RWPE1 (cell line): ENCODE measurements at regions not wholly inside any gene's neighbourhood (a gene's known extent, or its start where the extent isn't known, plus 50 kb on each side); places are given as distances from the start of the nearest gene placed in this dataset.
"Not testable (repeated sequence)": the region's sequence is repeated elsewhere in the genome, so short reads cannot be mapped to it uniquely, and the experiment has no call there.

Experiments
- CTCF ChIA-PET: fragments of 350-600 bp; sonication (Branson Sonifier 250); formaldehyde crosslinking; extraction: SDS; loops from one replicate; lab custom pipeline; 2021; lab: Yijun Ruan, JAX
- POLR2A ChIA-PET: fragments of 400-600 bp; formaldehyde crosslinking; extraction: SDS; loops from one replicate; lab custom pipeline; 2020; ENCODE audit warnings: antibody characterized with exemption; ENCODE audit not compliant: low non-redundant PET; lab: Yijun Ruan, JAX
- DNase-seq: peaks from one replicate; pipeline ENCODE4 v3.0.0; 2012; ENCODE audit warnings: low spot score
- H3K27ac ChIP-seq: fragments of 450-650 bp; 2 replicates; pipeline ENCODE4 v1.5.1; 2017
- CTCF ChIP-seq: fragments of 450-650 bp; conservative IDR thresholded peaks from 2 replicates; pipeline ENCODE4 v1.5.1; 2017; ENCODE audit warnings: low read depth, mild to moderate bottlenecking

GRCh38 chr19:30812099-30812678 lies 440.0 kb downstream of the ZNF536 start:
- ChIA-PET CTCF (interaction anchor here (0.5 to 0.9 kb wide), 3 partner anchors 145 to 1489 kb away, joined by 3 to 6 read pairs (median 3); no protein-coding TSS in a partner anchor), POLR2A (interaction anchor here (0.6 kb wide), 1 partner anchor 37 kb away, joined by 4 read pairs; no protein-coding TSS in a partner anchor)
- no peak for DNase-seq
- H3K27ac ChIP-seq, result no peak overlapping the region
- no peak for TF ChIP-seq CTCF

GRCh38 chr19:30811397-30812098 lies 439.4 kb downstream of the ZNF536 start:
- CTCF ChIA-PET, result interaction anchor here (0.8 to 0.9 kb wide), 2 partner anchors 12 to 145 kb away, joined by 3 read pairs; no protein-coding TSS in a partner anchor
- no peak overlapping the region for H3K27ac ChIP-seq
- POLR2A ChIA-PET, result no interaction called here
- no peak for DNase-seq
- TF ChIP-seq CTCF, result no peak

DNA sequence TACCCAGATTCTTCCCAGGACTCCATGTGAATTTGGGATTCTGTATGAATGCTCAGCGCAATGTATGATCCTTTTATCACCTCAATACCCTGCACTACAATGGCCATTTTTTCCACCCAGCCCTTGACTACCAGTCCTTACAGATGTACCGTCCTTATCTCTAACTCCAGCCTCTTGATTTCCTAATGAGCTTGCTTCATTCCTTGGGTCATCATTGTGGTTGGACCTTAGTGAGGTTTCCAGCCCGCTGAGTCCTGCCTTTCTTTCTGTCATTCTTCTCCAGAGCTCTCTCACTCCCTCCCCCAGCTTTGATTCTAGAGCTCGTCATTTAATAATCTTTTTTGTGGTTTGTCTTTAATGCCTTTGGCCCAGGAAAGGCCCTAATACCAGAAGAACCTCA lies 438.5 kb downstream of the ZNF536 start:
- ChIA-PET CTCF (interaction anchor here (1.0 kb wide), 1 partner anchor 11 kb away, joined by 3 read pairs; no protein-coding TSS in a partner anchor), POLR2A (no interaction called here)

DNA sequence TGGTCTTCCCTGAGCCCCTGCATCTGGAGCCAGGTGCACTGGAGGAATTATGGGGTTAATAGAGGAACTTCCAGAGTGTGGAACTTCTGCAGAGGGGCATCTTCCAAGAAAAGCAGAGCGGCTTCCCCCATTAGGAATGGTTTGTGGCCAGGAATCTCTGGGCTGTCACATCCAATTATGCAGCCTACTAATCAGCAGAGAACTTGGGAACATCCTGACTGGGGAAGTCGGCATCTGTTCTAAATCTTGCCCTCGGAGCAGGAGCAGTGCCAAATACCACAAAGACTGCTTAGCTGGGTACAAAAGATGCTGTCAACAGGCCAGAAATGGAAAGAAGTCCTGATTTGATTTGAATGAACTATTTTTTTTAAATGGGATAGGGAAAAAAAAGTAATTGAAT lies 435.1 kb downstream of the ZNF536 start:
- no peak for TF ChIP-seq CTCF
- CTCF ChIA-PET, result no interaction called here

More for the DNA sequence above, 438.5 kb downstream of the ZNF536 start:
- H3K27ac ChIP-seq, result no peak overlapping the region
- no peak for TF ChIP-seq CTCF
- no peak for DNase-seq

GRCh38 chr19:30806311-30806710 lies 434.1 kb downstream of the ZNF536 start:
- no peak for TF ChIP-seq CTCF
- ChIA-PET POLR2A (no interaction called here), CTCF (no interaction called here)
- DNase-seq, result no peak
- H3K27ac ChIP-seq, result no peak overlapping the region

More for the DNA sequence above, 435.1 kb downstream of the ZNF536 start:
- POLR2A ChIA-PET, result no interaction called here
- H3K27ac ChIP-seq, result no peak overlapping the region
- DNase-seq, result no peak

- ChIA-PET POLR2A (no interaction called here), CTCF (interaction anchor here (0.6 to 0.8 kb wide), 2 partner anchors 17 to 1351 kb away, joined by 3 to 4 read pairs; no protein-coding TSS in a partner anchor)
- TF ChIP-seq CTCF, result no peak
- DNase-seq, result no peak
- H3K27ac ChIP-seq, result no peak overlapping the region
Observed at GRCh38 chr19:30804751-30805150, 432.6 kb downstream of the ZNF536 start.

DNA sequence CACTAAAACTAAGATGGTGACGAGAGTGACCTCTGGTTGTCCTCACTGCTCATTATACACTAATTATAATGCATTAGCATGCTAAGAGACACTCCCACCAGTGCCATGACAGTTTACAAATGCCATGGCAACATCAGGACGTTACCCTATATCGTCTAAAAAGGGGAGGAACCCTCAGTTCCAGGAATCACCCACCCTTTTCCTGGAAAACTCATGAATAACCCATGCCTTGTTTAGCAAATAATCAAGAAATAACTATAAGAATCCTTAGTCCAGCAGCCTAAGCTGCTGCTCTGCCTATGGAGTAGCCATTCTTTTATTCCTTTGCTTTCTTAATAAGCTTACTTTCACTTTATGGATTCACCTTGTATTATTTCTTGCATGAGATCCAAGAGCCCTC lies 432.1 kb downstream of the ZNF536 start:
- DNase-seq, POLR2A ChIA-PET, H3K27ac ChIP-seq: not testable (repeated sequence)
- CTCF ChIA-PET, result interaction anchor here (0.6 kb wide), 1 partner anchor 1352 kb away, joined by 4 read pairs; no protein-coding TSS in a partner anchor
